HEK293T (cell line): ENCODE measurements at regions not wholly inside any gene's neighbourhood (a gene's known extent, or its start where the extent isn't known, plus 50 kb on each side); places are given as distances from the start of the nearest gene placed in this dataset.

Source experiments
- CTCF ChIA-PET: fragments of 350-600 bp; formaldehyde crosslinking; extraction: SDS; loops from one replicate; lab custom pipeline; 2021; ENCODE audit warnings: antibody characterized with exemption, inconsistent platforms; lab: Yijun Ruan, JAX
- POLR2A ChIA-PET: fragments of 350-600 bp; formaldehyde crosslinking; extraction: SDS; loops from one replicate; lab custom pipeline; 2020; ENCODE audit warnings: antibody characterized with exemption, inconsistent platforms; lab: Yijun Ruan, JAX
- DNase-seq: peaks from one replicate; pipeline ENCODE4 v3.0.0; 2012; ENCODE audit warnings: mixed read lengths; ENCODE audit errors: extremely low spot score
- ARNT ChIP-seq: fragments of 450-650 bp; IDR thresholded peaks from 2 replicates; pipeline ENCODE4 v1.6.1; 2017; ENCODE audit warnings: mild to moderate bottlenecking
- BHLHE40 ChIP-seq: fragments of 450-650 bp; IDR thresholded peaks from 2 replicates; pipeline ENCODE4 v1.6.1; 2016; ENCODE audit warnings: mild to moderate bottlenecking, moderate library complexity, borderline replicate concordance
- CTBP1 ChIP-seq: fragments of 450-650 bp; IDR thresholded peaks from 2 replicates; pipeline ENCODE4 v1.6.1; 2016; ENCODE audit warnings: borderline replicate concordance
- ELF4 ChIP-seq: fragments of 450-650 bp; IDR thresholded peaks from 2 replicates; pipeline ENCODE4 v1.6.1; 2017; ENCODE audit warnings: antibody characterized with exemption
- FOXA1 ChIP-seq: fragments of 450-650 bp; IDR thresholded peaks from 2 replicates; pipeline ENCODE4 v1.6.1; 2016; ENCODE audit warnings: mild to moderate bottlenecking
- FOXK2 ChIP-seq: fragments of 450-650 bp; IDR thresholded peaks from 2 replicates; pipeline ENCODE4 v1.6.1; 2016; ENCODE audit warnings: mild to moderate bottlenecking
- FOXM1 ChIP-seq: fragments of 450-650 bp; IDR thresholded peaks from 2 replicates; pipeline ENCODE4 v1.6.1; 2017; ENCODE audit warnings: mild to moderate bottlenecking, borderline replicate concordance
- HDGF ChIP-seq: fragments of 450-650 bp; IDR thresholded peaks from 2 replicates; pipeline ENCODE4 v1.6.1; 2017; ENCODE audit warnings: antibody characterized with exemption, borderline replicate concordance
- L3MBTL2 ChIP-seq: fragments of 450-650 bp; conservative IDR thresholded peaks from 2 replicates; pipeline ENCODE4 v1.6.1; 2016; ENCODE audit warnings: mild to moderate bottlenecking
- LEF1 ChIP-seq: fragments of 450-650 bp; IDR thresholded peaks from 2 replicates; pipeline ENCODE4 v1.6.1; 2017; ENCODE audit warnings: mild to moderate bottlenecking, borderline replicate concordance
- NFRKB ChIP-seq: fragments of 450-650 bp; IDR thresholded peaks from 2 replicates; pipeline ENCODE4 v1.6.1; 2016; ENCODE audit warnings: mild to moderate bottlenecking, moderate library complexity
- SP1 ChIP-seq: fragments of 450-650 bp; IDR thresholded peaks from 2 replicates; pipeline ENCODE4 v1.6.1; 2017
- SUZ12 ChIP-seq: fragments of 450-650 bp; IDR thresholded peaks from 2 replicates; pipeline ENCODE4 v1.6.1; 2016; ENCODE audit warnings: mild to moderate bottlenecking
- TARDBP ChIP-seq: fragments of 450-650 bp; IDR thresholded peaks from 2 replicates; pipeline ENCODE4 v1.6.1; 2016
- ZNF384 ChIP-seq: fragments of 450-650 bp; IDR thresholded peaks from 2 replicates; pipeline ENCODE4 v1.6.1; 2016
- TF ChIP-seq, protein P1 (sequence below): fragments of 450-650 bp; IDR thresholded peaks from 2 replicates; pipeline ENCODE4 v1.6.1; 2016

DNA sequence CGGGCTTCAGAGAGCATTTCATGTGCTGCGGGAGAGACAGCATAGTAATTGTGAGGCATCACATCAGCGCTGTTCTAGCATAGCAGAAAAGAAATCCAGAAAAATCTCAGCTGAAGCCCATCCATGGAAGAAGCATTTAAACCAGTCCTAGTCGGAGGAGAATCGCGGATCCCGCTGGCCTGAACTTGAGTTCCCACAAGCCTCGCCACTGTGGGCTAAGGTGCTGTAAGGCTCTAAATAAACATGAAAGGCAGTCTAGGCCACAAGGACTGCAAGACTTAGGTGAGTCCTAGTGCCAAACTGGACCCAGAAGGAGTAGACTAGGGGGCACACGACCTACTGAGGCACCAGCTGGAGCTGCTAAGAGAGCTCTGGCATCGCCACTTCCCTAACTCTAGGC, 1225.3 kb upstream of the CHAC2 start:
- DNase-seq = no peak
- no peak for TF ChIP-seq ARNT
- no peak for TF ChIP-seq SUZ12
- TF ChIP-seq LEF1 = no peak
- no peak for TF ChIP-seq ZNF384
- no peak for TF ChIP-seq NFRKB
- TF ChIP-seq FOXM1 = no peak
- TF ChIP-seq, protein P1, sequence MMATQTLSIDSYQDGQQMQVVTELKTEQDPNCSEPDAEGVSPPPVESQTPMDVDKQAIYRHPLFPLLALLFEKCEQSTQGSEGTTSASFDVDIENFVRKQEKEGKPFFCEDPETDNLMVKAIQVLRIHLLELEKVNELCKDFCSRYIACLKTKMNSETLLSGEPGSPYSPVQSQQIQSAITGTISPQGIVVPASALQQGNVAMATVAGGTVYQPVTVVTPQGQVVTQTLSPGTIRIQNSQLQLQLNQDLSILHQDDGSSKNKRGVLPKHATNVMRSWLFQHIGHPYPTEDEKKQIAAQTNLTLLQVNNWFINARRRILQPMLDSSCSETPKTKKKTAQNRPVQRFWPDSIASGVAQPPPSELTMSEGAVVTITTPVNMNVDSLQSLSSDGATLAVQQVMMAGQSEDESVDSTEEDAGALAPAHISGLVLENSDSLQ = no peak
- no peak for TF ChIP-seq FOXK2
- TF ChIP-seq HDGF = no peak
- no peak for TF ChIP-seq TARDBP
- TF ChIP-seq L3MBTL2 = no peak
- no peak for TF ChIP-seq FOXA1
- TF ChIP-seq CTBP1 = no peak
- CTCF ChIA-PET = no interaction called here
- POLR2A ChIA-PET = no interaction called here

DNA sequence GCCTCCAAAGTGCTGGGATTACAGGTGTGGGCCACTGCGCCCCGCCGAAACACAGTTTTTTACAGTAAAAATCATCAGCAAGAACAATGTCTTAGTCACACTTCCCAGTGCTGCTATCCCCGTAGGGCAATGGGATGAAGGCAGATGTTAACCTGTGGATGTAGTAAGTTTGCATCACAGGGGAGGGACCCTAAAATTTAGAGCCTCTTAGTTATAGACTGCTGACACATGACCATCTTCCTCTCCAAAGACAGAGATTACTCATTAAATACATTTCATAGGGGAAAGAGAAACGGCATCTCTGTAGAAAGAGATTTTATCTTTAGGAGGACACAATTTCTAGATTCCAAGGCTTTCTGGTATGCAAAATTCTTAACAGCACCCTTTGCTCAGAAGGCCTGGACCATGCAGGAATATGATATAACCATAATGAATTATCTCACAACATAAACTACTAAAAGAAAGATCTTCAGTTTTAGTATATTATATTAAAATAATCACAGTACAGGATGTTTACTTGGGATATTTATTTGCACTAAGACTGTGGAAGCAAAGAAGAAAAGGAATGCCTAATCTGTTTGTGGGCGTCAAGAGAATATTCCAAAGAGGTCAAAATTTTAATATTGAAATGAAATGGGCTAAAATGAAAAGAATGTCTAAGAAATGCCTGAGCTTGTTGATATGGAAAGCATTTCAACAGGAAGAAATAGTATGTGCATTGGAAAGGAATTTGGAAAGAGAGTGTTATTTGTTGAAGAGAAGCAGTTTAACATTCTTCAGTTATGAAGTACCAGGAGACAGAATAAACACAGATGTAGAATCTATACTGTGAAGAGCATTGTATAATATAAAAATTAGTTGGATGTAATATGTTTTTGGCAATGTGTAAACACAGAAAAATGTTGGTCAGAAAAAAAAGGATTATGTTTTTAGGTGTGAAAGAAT, 1228.3 kb upstream of the CHAC2 start:
- POLR2A ChIA-PET = no interaction called here
- TF ChIP-seq LEF1 (no peak), CTBP1 (no peak), FOXA1 (no peak), FOXK2 (no peak), FOXM1 (no peak), ZNF384 (no peak), NFRKB (no peak), ELF4 (no peak), SUZ12 (no peak), BHLHE40 (no peak), SP1 (no peak), L3MBTL2 (no peak), HDGF (no peak), TARDBP (no peak), ARNT (no peak)
- TF ChIP-seq, protein P1 = no peak
- CTCF ChIA-PET = no interaction called here
- no peak for DNase-seq

DNA sequence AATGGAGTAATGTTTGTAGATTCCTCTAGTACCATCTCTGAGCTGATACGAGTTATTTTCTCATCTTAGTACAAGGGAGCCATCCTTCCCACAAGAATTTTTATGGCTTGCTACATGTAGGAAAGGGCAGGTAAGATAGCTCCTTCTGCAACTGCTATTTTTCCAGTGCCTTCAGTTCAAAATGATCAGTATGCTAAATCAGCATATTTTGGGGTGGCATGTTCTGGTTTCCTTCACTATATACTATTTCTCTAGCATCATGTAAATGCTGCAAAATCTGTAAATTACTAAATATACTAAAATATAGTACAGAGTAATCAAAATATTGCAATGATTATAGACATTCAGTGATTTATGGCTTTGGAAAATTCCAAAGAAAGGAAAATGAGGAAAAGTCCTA, 1230.0 kb upstream of the CHAC2 start:
- ChIA-PET POLR2A (no interaction called here), CTCF (no interaction called here)
- no peak for DNase-seq
- TF ChIP-seq HDGF (no peak), FOXM1 (no peak), FOXK2 (no peak), L3MBTL2 (no peak), NFRKB (no peak), ARNT (no peak), FOXA1 (no peak), SUZ12 (no peak), TARDBP (no peak), SP1 (no peak), BHLHE40 (no peak), LEF1 (no peak), ELF4 (no peak), CTBP1 (no peak), ZNF384 (no peak)
- TF ChIP-seq, protein P1 = no peak

DNA sequence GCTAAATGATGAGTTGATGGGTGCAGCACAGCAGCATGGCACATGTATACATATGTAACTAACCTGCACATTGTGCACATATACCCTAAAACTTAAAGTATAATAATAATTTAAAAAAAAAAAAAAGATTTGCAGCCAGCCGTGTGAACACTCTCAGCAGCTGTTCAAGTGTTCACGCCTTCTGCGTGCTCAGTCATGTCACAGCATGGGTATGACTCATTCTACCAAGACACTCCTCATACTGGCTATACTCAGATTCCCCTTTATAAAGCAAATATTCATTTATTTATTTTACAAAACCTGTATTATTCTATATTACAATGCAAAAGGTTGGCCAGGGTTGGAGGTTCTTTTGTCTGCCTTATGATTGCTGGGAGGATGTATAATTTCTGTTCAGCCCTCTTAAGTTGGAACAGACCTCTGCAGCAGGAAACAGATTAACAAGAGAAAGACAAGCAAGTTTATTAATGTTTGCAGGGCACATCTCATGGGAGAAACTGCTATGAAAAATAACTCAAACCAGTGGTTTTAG, 1230.6 kb upstream of the CHAC2 start:
- no peak for TF ChIP-seq NFRKB
- no peak for TF ChIP-seq FOXK2
- TF ChIP-seq L3MBTL2 = no peak
- TF ChIP-seq, protein P1 = no peak
- no peak for TF ChIP-seq TARDBP
- ChIA-PET POLR2A (no interaction called here), CTCF (no interaction called here)
- DNase-seq = no peak

DNA sequence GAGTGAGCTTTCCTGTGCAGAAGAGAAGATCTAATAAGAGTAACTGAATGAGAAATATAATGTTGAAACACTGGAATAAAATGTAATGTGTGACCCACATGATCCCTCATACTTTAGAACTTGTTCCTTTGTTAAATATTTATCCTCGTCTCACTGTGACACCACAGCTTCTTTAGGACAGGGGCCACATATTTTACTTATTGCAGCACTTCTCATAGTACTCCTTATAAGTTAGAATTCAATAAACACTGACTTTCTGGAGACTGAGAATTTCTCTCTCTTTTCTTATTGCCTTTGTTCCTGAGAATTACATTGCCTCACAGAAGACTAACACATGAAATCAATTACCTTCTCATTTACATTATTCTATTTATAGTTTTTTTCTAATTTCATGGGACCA, 1234.6 kb upstream of the CHAC2 start:
- POLR2A ChIA-PET = no interaction called here

More for the DNA sequence above, 1234.6 kb upstream of the CHAC2 start:
- CTCF ChIA-PET = no interaction called here
- no peak for DNase-seq
- TF ChIP-seq ZNF384 (no peak), FOXA1 (no peak), NFRKB (no peak), TARDBP (no peak), SP1 (no peak), SUZ12 (no peak), ARNT (no peak), L3MBTL2 (no peak), CTBP1 (no peak), FOXM1 (no peak), ELF4 (no peak), HDGF (no peak)
- TF ChIP-seq, protein P1 = no peak
